ENCODE measurements at regions not wholly inside any gene's neighbourhood (a gene's known extent, or its start where the extent isn't known, plus 50 kb on each side); places are given as distances from the start of the nearest gene placed in this dataset.

GRCh38 chr6:156053626-156054025, 598.0 kb upstream of the NOX3 start:
- TF ChIP-seq ISL1 (CRISPR knock-in tag; IDR thresholded peaks at IDR 0.05) (no peak), TCF4 (CRISPR knock-in tag; IDR thresholded peaks at IDR 0.05; ENCODE audit: borderline replicate concordance) (no peak), ZFP30 (CRISPR knock-in tag; IDR thresholded peaks at IDR 0.05) (no peak), OSR1 (CRISPR knock-in tag; IDR thresholded peaks at IDR 0.05) (no peak), TSHZ2 (CRISPR knock-in tag; IDR thresholded peaks at IDR 0.05) (no peak), CREB5 (CRISPR knock-in tag; IDR thresholded peaks at IDR 0.05; ENCODE audit: low read depth) (no peak), CSRNP3 (CRISPR knock-in tag; IDR thresholded peaks at IDR 0.05) (no peak), PATZ1 (CRISPR knock-in tag; IDR thresholded peaks at IDR 0.05; ENCODE audit: borderline replicate concordance) (no peak), ESRRG (CRISPR knock-in tag; IDR thresholded peaks at IDR 0.05) (no peak), BACH2 (CRISPR knock-in tag; IDR thresholded peaks at IDR 0.05; ENCODE audit: borderline replicate concordance) (no peak), ARNTL (CRISPR knock-in tag; IDR thresholded peaks at IDR 0.05; ENCODE audit: borderline replicate concordance, low read depth) (no peak), POU6F1 (CRISPR knock-in tag; IDR thresholded peaks at IDR 0.05; ENCODE audit: borderline replicate concordance, low read depth) (no peak), TOX (CRISPR knock-in tag; IDR thresholded peaks at IDR 0.05; ENCODE audit: borderline replicate concordance) (no peak)
